Hematopoietic multipotent progenitor cell treated with erythropoietin and hydrocortisone succinate and interleukin-3 and kit ligand, for 8 days (in vitro differentiated cells): ENCODE measurements at regions not wholly inside any gene's neighbourhood (a gene's known extent, or its start where the extent isn't known, plus 50 kb on each side); places are given as distances from the start of the nearest gene placed in this dataset.
"Not testable (repeated sequence)": the region's sequence is repeated elsewhere in the genome, so short reads cannot be mapped to it uniquely, and the experiment has no call there.

ENCODE experiments used
- DNase-seq: peaks from one replicate; pipeline ENCODE4 v3.0.0-alpha.2; 2015

DNA sequence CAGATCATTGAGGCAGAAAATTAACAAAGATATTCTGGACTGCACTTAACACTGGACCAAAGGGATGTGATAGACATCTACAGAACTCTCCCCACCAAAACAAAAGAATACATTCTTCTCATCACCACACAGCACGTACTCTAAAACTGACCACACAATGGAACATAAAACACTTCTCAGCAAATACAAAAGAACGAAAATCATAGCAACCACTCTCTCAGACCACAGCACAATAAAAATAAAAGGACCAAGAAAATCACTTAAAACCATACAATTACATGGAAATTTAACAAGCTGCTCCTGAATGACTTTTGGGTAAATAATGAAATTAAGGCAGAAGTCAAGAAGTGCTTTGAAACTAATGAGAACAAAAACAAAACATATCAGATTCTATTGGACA is 254.0 kb upstream of the STXBP6 start:
- no peak for DNase-seq

DNA sequence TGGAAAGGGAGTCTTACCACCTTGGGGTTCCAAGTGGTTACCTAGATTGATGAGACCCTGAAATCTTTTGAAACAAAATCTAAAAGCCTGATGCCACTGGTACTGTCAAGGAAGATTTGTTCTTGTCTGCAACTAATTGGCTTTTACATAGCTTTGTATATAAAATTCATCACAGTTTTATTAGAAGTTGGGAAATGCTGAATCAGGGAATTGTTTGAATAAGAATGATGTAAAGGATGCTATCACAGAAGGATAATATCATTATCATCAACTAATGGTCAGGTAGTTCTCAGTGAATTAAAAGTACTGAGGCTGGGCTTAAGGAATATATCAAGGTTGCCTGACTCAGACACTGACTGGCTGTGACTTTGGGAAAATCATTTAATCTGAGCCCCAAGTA is 248.3 kb upstream of the STXBP6 start:
- no peak for DNase-seq

DNA sequence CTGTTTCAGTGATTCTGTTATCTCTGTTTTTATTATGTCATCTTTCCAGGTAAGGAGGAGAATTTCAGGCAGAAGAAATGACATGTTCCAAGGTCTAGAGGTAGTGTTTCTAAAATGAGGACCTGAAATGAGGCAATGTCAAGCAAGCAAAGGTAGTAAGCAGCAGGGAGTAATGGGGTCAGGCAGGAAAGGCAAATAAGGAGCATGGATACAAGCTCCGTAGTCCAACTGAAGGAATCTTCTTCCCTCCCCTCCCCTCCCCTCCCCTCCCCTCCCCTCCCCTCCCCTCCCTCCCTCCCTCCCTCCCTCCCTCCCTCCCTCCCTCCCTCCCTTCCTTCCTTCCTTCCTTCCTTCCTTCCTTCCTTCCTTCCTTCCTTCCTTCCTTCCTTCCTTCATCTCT is 240.2 kb upstream of the STXBP6 start:
- DNase-seq, result not testable (repeated sequence)

DNA sequence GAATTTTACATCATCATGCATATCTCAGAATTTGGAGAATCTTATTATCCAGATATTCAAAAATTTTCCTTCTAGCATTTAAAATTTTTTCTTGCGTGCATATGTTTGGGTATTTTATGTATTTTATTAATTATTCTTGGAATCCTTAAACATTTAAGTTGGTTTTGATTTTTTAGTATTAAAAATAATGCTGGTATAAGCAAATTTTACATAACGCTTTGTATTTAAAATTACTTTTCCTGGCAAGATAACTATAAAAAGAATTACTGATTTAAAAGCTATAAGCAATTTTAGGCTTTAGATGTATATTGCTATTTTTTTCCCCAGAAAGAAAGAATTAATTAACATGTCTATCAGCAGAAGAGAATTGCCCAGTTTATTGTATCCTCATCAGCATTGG is 224.6 kb upstream of the STXBP6 start:
- no peak for DNase-seq

DNA sequence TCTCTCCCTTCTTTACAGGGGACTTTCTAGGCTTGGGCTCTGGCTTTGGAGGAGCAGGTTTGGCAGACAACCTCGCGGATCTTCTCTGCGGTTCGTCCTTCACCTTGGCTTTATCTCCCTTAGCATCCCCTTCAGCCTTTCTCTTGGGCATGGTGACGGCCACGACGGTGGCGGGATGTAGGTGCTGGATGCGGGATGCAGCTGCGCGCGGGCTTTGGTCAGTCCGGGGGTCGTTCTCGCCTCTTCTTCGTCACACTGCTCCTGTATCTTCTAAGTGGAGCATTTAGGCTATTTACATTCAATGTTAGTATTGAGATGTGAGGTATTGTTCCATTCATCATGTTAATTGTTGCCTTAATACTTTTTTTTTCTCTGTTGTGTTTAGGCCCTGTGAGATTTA is 217.2 kb upstream of the STXBP6 start:
- DNase-seq, result no peak

DNA sequence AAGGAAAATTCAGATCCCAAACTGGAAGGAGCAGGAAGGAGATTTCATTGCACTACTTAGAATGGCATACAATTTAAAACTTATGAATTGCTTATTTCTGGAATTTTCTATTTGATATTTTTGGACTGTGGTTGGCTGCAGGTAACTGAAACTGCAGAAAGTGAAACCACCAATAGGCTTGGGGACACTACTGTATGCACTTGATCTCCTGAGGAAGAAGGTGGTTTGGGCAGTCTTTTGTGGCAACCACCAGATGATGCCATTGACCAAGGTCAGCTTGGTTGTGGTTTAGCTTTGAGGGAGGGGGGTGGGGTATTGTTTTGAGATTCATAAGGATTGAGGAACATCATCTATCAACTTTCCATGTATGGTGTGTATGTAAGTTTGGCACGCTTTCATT is 209.5 kb upstream of the STXBP6 start:
- no peak for DNase-seq

DNA sequence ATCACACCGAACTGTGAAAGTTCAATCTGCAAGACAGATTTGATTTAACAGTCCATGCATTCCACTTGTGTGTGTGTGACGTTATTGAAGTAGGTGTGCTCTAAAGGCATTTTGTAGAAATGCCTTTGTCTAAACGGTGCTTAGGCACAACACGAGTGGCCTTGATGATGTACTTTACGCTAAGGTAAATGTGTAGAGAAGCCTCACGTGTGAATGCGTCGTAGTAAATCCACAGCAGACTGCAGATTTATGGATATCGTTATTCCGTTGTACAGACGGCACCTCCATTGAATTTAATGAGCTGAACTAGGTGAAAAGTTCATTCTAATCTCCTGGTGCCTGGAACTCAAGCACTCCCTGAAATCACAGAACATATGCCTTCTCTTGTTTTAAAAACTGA is 202.8 kb upstream of the STXBP6 start:
- DNase-seq, result no peak

DNA sequence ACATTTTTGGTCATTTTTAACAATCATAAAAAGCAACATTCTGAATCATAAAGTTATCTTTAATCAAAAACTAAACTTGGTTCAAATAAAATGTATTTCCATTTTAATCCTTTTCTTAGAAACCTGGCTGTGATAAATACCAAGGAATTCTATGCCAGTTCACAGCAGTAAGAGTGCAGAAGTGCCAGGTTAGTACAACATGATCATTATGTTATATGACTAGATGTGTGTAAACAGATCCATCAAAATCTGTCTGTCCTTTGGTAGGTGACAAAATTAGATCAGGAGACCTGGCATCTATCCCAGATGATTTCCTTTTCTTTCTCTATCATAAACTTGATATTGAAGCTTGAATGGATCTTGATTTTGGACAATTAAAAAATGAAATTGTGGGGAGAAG is 200.6 kb upstream of the STXBP6 start:
- no peak for DNase-seq

DNA sequence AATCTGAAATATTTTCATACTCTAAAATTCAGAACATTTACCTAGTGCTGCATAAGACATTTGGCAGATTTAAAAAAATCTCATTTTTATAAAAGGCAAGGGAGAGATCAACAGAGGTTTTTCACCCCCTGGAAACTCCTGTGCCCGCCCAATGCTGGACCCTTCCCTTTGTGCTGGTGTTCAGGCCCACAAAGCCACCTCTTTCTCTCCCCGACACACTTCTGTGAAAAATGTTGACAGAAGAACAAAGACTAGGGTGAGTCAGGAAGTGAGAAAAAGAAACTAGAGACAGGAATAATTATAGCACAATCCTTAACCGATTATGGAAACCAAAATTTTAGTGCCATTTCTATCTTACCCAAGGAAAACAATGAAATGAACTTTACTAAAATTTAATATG is 197.7 kb upstream of the STXBP6 start:
- DNase-seq, result no peak

DNA sequence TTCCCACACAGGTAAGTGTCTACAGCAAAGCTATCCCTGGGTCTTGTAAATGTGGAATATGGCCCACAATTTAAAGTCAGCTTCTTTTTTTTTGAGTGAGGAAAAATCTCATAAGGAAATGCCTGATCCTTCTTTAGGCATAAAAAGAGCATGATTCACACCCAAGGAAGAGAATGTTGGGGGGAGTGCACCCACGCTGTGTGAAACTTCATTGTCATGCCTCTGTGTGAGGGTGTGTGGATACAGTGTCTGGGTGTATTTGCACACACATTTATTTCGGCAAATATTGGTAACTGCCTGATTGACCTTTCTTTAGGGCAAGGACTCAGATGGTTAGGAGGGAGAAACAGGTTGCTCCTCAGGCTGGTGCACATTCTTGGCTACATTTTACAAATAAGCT is 196.8 kb upstream of the STXBP6 start:
- DNase-seq, result no peak

DNA sequence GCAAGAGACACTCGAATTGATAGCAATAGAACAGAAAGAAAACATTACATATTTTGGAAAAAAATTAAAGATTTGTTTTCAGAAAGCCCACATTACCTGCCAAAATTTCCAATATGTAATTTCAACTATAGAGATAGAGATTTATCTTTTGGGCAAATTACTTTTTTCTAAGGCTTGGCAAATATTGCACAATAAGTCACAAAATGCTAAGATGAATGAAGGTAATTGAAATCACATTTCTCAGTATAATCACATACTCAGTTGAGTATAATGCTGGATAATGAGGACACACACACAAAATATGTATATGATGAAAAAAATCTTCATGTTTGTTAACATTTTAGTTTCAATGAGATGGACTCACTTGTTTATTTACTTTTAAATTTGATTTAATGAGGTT is 189.2 kb upstream of the STXBP6 start:
- DNase-seq, result no peak

DNA sequence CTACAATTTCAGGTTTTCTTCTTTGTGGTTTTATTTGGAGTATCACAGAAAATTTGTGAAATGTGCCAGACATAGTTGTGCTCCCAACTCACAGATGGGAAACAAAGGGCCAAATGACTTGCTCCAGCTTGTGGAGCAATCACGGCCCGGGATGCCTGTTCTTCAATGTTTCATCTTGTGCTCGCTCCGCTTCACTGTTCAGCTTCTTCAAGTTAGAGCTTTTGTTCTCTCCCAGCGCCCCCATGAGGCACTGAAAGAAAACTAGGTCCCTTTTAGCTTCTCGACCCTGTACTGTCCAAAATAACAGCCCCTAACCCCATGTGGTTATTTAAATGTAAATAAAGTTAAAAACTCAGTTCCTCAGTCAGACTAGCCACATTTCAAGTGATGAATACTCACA is 187.9 kb upstream of the STXBP6 start:
- peak; percentile 1 for DNase-seq

DNA sequence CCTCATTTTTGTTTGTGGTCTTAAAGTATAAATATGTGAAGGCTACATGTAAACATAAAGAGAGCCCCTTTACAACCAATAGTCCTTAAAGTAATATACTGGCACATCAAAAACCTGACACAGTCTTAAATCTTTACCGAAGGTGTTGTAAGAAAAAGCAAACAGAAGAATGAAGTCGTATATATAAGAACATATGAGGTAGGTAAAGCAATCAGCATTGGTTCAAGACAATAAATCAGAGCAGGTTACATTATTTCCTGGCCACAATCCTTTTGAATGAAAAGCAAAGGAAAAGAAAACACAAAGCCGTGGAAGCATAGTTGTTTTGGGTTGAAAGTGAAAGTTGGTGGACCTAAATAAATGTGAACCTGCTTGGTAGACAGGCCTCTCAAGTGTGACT is 183.7 kb upstream of the STXBP6 start:
- no peak for DNase-seq

DNA sequence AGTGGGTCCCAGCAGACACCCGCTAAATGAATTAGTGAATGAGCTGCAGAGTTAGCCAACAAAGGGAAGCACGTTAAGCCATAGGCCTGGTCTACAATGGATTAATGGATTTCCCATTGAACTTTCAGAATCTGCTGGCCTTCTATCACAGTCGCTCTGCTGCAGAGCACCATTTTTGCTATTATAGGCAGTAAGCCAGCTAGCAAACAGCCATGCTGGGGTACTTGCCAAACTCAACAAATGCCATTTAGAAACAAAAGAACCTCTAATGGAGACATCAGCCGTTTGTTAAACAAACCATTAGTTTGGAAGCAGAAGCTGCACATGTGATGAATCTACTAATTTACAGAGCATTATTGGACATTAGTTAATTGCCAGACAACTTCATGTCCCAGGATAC is 181.1 kb upstream of the STXBP6 start:
- DNase-seq, result no peak

DNA sequence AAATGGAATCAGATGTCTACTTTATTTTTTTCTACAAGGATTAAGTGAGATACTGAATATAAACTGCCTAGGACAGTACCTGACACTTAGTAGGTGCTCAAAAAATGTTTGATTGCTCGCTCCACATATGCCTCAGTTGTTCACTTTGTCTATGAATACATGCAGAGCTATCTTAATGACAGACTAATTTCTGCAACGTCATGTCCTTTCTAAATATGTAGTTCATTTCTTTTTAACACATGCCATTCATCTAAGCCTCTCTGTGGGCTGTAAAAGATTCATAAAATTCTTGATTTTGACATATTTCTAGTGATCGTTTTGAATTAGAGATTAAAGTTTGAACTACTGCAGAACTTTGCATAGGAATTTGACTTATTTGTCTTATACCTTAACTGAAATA is 176.3 kb upstream of the STXBP6 start:
- no peak for DNase-seq

DNA sequence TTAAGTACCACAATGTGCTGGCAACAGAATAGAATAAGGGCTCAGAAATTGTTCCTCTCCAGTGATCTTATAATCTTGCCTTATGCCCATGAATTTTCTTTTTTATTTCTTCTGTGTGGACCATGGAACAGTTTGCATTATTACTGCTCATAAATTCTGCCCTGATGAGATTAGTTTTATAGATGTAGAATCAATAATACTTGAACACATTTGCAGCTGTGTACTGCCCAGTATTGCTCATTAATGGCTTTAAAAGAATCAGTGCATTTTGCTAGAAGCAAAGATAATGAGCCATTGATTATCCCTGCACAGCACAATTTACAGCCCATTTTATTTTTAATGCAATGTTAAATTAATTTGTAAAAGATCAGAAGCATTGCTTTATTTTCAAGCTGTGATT is 172.3 kb upstream of the STXBP6 start:
- DNase-seq, result no peak

DNA sequence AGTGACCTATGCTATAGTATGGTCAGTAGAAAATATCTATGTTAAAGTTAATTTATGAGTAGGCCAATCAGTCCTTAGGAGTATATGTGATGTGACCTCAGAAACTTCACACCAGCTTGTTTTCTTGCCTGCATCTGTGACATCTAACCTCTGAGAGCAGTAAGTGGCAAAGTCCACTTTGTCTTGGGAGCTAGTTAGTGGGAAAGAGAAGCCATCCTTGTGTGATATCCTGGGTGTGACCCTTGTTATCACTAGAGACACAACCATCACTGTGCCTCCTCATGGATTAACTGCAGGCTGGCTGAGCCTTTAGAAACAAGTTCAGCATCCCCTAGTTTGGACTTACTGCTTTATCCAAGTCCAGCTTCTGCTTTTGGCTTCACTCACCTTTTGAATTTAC is 170.6 kb upstream of the STXBP6 start:
- no peak for DNase-seq

DNA sequence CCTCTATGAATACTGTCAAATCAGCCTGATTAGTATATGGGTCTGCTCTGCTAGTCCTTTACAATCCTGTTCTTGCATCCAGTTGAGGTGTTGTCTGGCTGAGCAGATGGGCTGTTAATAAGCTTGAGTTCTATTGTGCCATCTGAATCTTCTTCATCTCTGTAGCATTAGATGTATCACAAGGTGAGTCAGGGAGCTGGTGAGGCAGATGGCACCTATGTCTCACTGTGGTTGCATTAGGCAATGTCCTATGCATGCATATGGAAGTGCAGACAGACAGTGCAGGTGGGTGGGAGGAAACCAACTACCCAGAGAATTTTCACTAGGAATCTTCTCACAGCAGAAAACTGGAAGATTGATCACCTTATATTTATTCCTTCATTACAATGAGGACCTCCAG is 165.7 kb upstream of the STXBP6 start:
- DNase-seq, result no peak

DNA sequence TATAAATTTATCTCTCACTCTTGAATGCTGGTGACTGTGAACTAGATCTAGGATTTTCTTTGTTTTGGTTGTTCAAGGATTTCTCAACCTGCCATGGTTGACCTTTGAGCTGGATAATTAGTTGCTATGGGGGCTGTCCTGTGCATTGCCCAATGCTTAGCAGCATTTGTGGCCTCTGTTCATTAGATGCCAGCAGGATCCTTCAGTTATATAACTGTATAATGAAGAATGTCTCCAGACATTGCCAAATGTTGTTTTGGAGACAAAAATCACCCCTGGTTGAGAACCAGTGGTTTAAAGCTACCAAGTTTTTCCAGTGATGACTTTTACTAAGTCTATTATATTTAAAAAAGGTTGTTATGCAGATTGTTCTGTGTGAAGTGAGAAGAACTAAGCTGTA is 147.9 kb upstream of the STXBP6 start:
- no peak for DNase-seq

DNA sequence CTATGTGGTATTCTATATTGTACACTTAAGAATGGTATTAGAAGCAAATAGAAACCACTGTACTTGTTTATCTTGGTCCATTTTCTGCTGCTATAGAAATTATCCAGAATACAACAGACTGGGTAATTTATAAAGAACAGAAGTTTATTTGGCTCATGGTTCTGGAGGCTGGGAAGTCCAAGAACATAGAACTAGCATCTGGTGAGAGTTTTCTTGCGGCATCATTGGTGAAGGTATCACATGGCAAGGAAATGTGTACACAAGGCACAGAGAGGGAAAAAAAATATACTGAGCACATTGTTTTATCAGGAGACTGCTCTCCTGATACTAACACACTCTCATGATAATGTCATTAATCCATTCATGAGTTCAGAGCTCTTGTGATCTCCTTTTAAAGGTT is 130.3 kb upstream of the STXBP6 start:
- DNase-seq, result no peak

DNA sequence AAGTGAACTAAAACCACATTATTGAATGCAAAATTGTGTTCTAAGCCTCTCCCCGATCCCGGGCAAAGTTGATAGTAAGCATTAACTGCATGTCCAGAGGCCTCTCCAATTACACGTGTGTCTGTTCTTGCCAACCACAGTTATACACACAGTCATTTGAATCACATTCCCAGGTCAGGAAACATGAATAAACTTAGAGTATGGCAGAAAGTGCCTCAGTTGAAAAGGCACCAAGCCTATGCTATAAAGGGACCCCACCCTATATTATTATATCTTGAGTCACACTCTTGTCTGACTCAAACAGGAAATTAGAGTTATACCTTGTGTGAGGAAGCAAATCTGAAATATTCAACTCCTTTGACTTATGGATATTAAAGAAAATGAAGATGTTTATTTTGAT is 128.3 kb upstream of the STXBP6 start:
- DNase-seq, result no peak

DNA sequence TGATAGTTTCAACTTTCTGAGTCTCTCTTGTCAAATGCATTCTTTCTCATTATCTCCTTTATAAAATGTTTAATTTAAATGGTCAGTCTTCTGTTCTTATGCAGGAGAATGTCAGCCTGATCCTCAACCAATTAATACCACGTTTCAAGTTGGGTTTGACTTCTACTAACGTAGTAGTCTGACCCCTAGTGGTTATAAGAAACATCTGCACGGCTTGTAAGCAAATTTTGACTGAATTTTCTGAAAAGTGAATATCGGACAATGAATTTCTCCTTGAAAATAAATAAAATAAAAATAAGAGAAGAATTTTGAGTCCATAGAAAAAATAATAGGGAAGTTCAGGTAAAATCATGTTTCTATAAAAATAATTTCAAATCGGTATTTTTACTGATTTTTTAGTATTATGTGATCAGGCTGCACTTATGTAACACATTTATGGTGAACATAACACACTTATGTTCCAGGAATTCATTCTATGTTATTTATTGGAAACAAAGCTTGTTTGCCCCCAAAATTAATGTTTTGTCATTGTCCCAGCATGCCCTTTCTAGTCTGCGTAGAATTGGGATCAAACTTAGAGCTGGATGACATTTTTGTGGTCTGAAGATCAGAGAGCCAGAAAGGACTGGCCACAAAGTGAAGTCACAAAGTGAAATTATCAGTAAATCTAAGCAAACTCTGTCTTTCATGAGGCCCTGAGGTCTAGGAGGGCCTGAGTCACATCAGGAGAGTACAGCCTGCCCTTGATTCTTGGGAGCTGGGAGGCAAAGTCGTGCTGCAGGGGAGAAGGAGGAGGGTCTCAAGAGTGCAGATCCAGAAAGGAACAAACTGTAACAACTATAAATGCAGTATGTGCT is 101.2 kb upstream of the STXBP6 start:
- DNase-seq, result peak; percentile 47

DNA sequence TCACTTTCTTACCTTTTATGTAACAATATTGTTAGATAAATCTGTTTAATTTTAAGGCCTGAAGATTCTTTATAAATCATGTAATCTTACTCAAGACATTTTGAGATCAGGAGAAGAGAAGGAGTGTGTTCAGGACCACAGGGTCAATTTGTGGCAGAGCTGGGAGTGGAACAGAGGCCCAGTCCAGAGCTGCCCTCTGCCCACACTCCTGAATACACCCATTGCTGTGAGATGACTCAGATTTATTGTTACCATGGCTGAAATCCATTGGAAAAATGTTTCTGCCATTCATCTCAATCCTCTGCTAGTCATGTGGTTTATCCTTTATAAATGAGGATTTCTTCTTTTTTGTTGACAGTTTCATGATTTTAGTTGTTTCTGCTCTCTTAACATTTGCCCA is 100.5 kb upstream of the STXBP6 start:
- DNase-seq, result no peak

DNA sequence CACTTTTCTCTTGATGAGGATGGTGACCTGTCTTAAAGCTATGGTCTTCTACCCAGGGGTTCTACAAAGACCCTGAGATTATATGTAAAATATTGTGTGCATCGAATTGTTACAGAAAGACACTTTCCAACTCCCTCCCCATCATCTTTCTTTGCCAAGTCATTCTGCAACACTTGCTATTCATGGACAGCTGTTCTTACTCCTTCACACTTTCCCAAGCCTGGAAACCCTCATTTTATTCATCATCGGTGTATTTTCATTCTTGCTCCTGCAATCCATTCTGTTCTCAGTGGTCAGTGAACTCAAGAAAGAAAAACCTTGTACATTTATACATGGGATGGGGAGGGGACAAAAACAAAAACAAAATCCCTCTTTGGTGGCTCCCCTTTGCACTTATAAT is 90.5 kb upstream of the STXBP6 start:
- no peak for DNase-seq

DNA sequence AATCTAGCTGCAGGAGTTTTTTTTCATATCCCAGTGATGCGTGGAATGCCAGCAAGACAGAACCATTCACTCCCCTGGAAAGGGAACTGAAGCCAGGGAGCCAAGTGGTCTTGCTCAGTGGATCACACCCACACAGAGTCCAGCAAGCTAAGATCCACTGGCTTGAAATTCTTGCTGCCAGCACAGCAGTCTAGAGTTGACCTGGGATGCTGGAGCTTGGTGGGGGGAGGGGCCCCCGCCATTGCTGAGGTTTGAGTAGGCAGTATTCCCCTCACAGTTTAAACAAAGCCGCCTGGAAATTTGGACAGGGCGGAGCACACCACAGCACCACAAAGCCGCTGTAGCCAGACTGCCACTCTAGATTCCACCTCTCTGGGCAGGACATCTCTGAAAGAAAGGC is 86.9 kb upstream of the STXBP6 start:
- no peak for DNase-seq

DNA sequence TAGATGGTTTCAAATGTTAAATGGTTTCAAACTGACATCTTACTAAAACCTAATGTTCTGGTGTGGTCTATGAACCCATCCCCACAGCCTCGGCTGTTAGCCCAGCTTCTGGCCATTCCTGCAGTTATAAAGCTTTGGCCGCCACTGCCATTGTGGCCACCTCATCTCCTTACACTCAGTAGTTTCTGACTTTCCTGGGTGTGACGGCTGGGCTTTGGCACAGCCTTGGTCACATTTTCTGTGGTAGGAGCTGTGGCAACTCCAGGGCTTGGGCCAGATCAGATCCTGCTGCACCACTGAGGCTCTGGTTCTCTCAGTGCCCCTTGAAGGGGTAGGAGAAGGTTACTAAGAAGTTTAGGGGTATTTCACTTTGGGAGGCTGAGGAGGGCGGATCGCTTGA is 84.2 kb upstream of the STXBP6 start:
- DNase-seq, result no peak
